Esophagus muscularis mucosa (tissue), 3 donors: ENCODE measurements at regions not wholly inside any gene's neighbourhood (a gene's known extent, or its start where the extent isn't known, plus 50 kb on each side); places are given as distances from the start of the nearest gene placed in this dataset.

Source experiments
- CTCF ChIP-seq, 3 experiments: fragments of 200-600 bp in 2 of 3; fragments of 450-650 bp in 1 of 3; sonication (generic) in 2 of 3; IDR thresholded peaks; one replicate each; pipeline ENCODE4 v1.5.1; 2017 to 2019; ENCODE audit warnings: antibody characterized with exemption in 3 of 3, mild to moderate bottlenecking in 2 of 3, moderate library complexity in 1 of 3
- POLR2A ChIP-seq: fragments of 450-650 bp; IDR thresholded peaks from one replicate; pipeline ENCODE4 v1.6.1; 2017; ENCODE audit warnings: antibody characterized with exemption, moderate library complexity, mild to moderate bottlenecking, low read depth

- TF ChIP-seq CTCF (IDR thresholded peaks at IDR 0.05) = no peak
- no peak for TF ChIP-seq POLR2A
These were observed 539.6 kb upstream of the SLITRK5 start for GRCh38 chr13:87131611-87132010.
